Neural progenitor cell (in vitro differentiated cells): ENCODE measurements at regions not wholly inside any gene's neighbourhood (a gene's known extent, or its start where the extent isn't known, plus 50 kb on each side); places are given as distances from the start of the nearest gene placed in this dataset.

Experiments used
- DNase-seq: peaks from one replicate; pipeline ENCODE4 v3.0.0-alpha.2; 2016; ENCODE audit warnings: low spot score
- H2AFZ ChIP-seq: fragments of 200-600 bp; sonication (generic); replicated peaks from 2 replicates; pipeline ENCODE4 v1.6.1; 2016; ENCODE audit warnings: antibody characterized with exemption
- H3F3A ChIP-seq: fragments of 200-600 bp; sonication (generic); 2 replicates; pipeline ENCODE4 v1.6.1; 2016; ENCODE audit warnings: antibody characterized with exemption, low read depth
- H3K27ac ChIP-seq: fragments of 200-600 bp; sonication (generic); 2 replicates; pipeline ENCODE4 v1.5.1; 2016; ENCODE audit warnings: mild to moderate bottlenecking
- H3K27me3 ChIP-seq: fragments of 200-600 bp; sonication (generic); 2 replicates; pipeline ENCODE4 v1.6.1; 2016; ENCODE audit warnings: mild to moderate bottlenecking, moderate library complexity
- H3K36me3 ChIP-seq: fragments of 200-600 bp; sonication (generic); 2 replicates; pipeline ENCODE4 v1.5.1; 2016
- H3K4me1 ChIP-seq: fragments of 200-600 bp; sonication (generic); 2 replicates; pipeline ENCODE4 v1.6.1; 2016; ENCODE audit warnings: mixed run types
- H3K4me2 ChIP-seq: fragments of 200-600 bp; sonication (generic); 2 replicates; pipeline ENCODE4 v1.6.1; 2016
- H3K4me3 ChIP-seq: fragments of 200-600 bp; sonication (generic); 2 replicates; pipeline ENCODE4 v1.5.1; 2016
- H3K79me2 ChIP-seq: fragments of 200-600 bp; sonication (generic); 2 replicates; pipeline ENCODE4 v1.6.1; 2016; ENCODE audit warnings: low read depth
- H3K9ac ChIP-seq: fragments of 200-600 bp; sonication (generic); 2 replicates; pipeline ENCODE4 v1.6.1; 2016
- H3K9me3 ChIP-seq: fragments of 200-600 bp; sonication (generic); 2 replicates; pipeline ENCODE4 v1.5.1; 2016; ENCODE audit warnings: low read depth
- H4K20me1 ChIP-seq: fragments of 200-600 bp; sonication (generic); 2 replicates; pipeline ENCODE4 v1.6.1; 2016; ENCODE audit warnings: low read depth
- H3K27ac Mint-ChIP-seq: 3 replicates; pipeline ENCODE4 v1.8.0; 2021; ENCODE audit warnings: mixed read lengths
- H3K27me3 Mint-ChIP-seq: 2 replicates; pipeline ENCODE4 v1.8.0; 2022; ENCODE audit warnings: low read depth, mild to moderate bottlenecking, inconsistent platforms, moderate library complexity, mixed read lengths; ENCODE audit not compliant: insufficient read depth
- H3K36me3 Mint-ChIP-seq: 3 replicates; pipeline ENCODE4 v1.8.0; 2021; ENCODE audit warnings: mixed read lengths
- H3K4me1 Mint-ChIP-seq: 3 replicates; pipeline ENCODE4 v1.8.0; 2021; ENCODE audit warnings: mixed read lengths
- H3K4me3 Mint-ChIP-seq: 3 replicates; pipeline ENCODE4 v1.8.0; 2021; ENCODE audit warnings: mild to moderate bottlenecking, moderate library complexity, mixed read lengths
- H3K9me3 Mint-ChIP-seq: 3 replicates; pipeline ENCODE4 v1.8.0; 2020; ENCODE audit warnings: mixed read lengths
- CTCF ChIP-seq: fragments of 200-600 bp; sonication (generic); IDR thresholded peaks from 2 replicates; pipeline ENCODE4 v1.5.1; 2017; ENCODE audit warnings: antibody characterized with exemption, mild to moderate bottlenecking
- EZH2 ChIP-seq: fragments of 200-600 bp; sonication (generic); IDR thresholded peaks from 2 replicates; pipeline ENCODE4 v1.6.1; 2017; ENCODE audit warnings: antibody characterized with exemption, mild to moderate bottlenecking, moderate library complexity
- EZH2phosphoT487 ChIP-seq: fragments of 200-600 bp; sonication (generic); IDR thresholded peaks from 2 replicates; pipeline ENCODE4 v1.6.1; 2017; ENCODE audit warnings: antibody characterized with exemption

GRCh38 chr18:1173593-1173992 is 268.9 kb downstream of the ADCYAP1 start:
- Histone ChIP-seq H3K9me3 (peaks cover 9% of the 10 kb centered on the region), H3K27me3 (no peaks in the 10 kb centered on the region), H3K27ac (no peak overlapping the region), H3K4me2 (no peak overlapping the region), H3K36me3 (no peaks in the 10 kb centered on the region), H3K4me3 (no peak overlapping the region), H3K79me2 (no peaks in the 10 kb centered on the region), H3F3A (no peaks in the 10 kb centered on the region), H4K20me1 (no peaks in the 10 kb centered on the region), H3K9ac (no peak overlapping the region), H2AFZ (no peak overlapping the region), H3K4me1 (no peaks in the 10 kb centered on the region)
- Mint-ChIP-seq H3K9me3 (peaks cover 2% of the 10 kb centered on the region), H3K4me1 (no peaks in the 10 kb centered on the region), H3K4me3 (no peak overlapping the region), H3K27ac (no peak overlapping the region), H3K27me3 (no peaks in the 10 kb centered on the region), H3K36me3 (no peaks in the 10 kb centered on the region)
- no peak for TF ChIP-seq EZH2phosphoT487
- TF ChIP-seq CTCF = no peak
- TF ChIP-seq EZH2 = no peak
- DNase-seq = no peak

GRCh38 chr18:1177232-1177631 is 272.6 kb downstream of the ADCYAP1 start:
- Mint-ChIP-seq H3K4me1 (no peaks in the 10 kb centered on the region), H3K36me3 (no peaks in the 10 kb centered on the region), H3K4me3 (no peak overlapping the region), H3K27me3 (peaks cover 2% of the 10 kb centered on the region), H3K27ac (no peak overlapping the region), H3K9me3 (peaks cover 2% of the 10 kb centered on the region)
- Histone ChIP-seq H3K9ac (no peak overlapping the region), H4K20me1 (no peaks in the 10 kb centered on the region), H3K27me3 (no peaks in the 10 kb centered on the region), H3K79me2 (no peaks in the 10 kb centered on the region), H3K4me1 (no peaks in the 10 kb centered on the region), H3F3A (no peaks in the 10 kb centered on the region), H3K4me2 (no peak overlapping the region), H3K27ac (no peak overlapping the region), H3K36me3 (no peaks in the 10 kb centered on the region), H2AFZ (no peak overlapping the region), H3K4me3 (no peak overlapping the region), H3K9me3 (peaks cover 9% of the 10 kb centered on the region)
- no peak for DNase-seq
- TF ChIP-seq EZH2 (no peak), CTCF (no peak), EZH2phosphoT487 (no peak)

GRCh38 chr18:1191341-1191740 is 286.7 kb downstream of the ADCYAP1 start:
- Mint-ChIP-seq H3K9me3 (peaks cover 3% of the 10 kb centered on the region), H3K4me3 (no peak overlapping the region), H3K27ac (no peak overlapping the region), H3K27me3 (peaks cover 9% of the 10 kb centered on the region), H3K4me1 (no peaks in the 10 kb centered on the region), H3K36me3 (no peaks in the 10 kb centered on the region)
- no peaks in the 10 kb centered on the region for H3F3A ChIP-seq
- H4K20me1 ChIP-seq = no peaks in the 10 kb centered on the region
- H2AFZ ChIP-seq = no peak overlapping the region
- no peak overlapping the region for H3K9ac ChIP-seq
- no peak overlapping the region for H3K4me3 ChIP-seq
- no peak for DNase-seq
- H3K4me2 ChIP-seq = no peak overlapping the region
- H3K79me2 ChIP-seq = no peaks in the 10 kb centered on the region
- no peaks in the 10 kb centered on the region for H3K27me3 ChIP-seq
- no peaks in the 10 kb centered on the region for H3K4me1 ChIP-seq
- no peak overlapping the region for H3K27ac ChIP-seq
- no peak for TF ChIP-seq EZH2phosphoT487
- TF ChIP-seq EZH2 = no peak
- TF ChIP-seq CTCF = no peak
- H3K9me3 ChIP-seq = no peaks in the 10 kb centered on the region
- H3K36me3 ChIP-seq = no peaks in the 10 kb centered on the region
